Muscle of back (tissue), 3 donors: ENCODE measurements at regions not wholly inside any gene's neighbourhood (a gene's known extent, or its start where the extent isn't known, plus 50 kb on each side); places are given as distances from the start of the nearest gene placed in this dataset.
"Not testable (repeated sequence)": the region's sequence is repeated elsewhere in the genome, so short reads cannot be mapped to it uniquely, and the experiment has no call there.

Experiments
- DNase-seq, 3 donors: peaks; one replicate each; pipeline versions ENCODE4 v3.0.0 to v3.0.0-alpha.2; 2013

GRCh38 chr21:6093870-6094269, 4427.5 kb upstream of the TPTE start:
- DNase-seq, result not testable (repeated sequence)

- DNase-seq, result not testable (repeated sequence)
These were observed 4426.1 kb upstream of the TPTE start for GRCh38 chr21:6095304-6095703.

GRCh38 chr21:6096560-6097424, 4424.6 kb upstream of the TPTE start:
- not testable (repeated sequence) for DNase-seq

- DNase-seq, result not testable (repeated sequence)
These were observed 4423.6 kb upstream of the TPTE start for GRCh38 chr21:6097736-6098135.

GRCh38 chr21:6098191-6098935, 4423.0 kb upstream of the TPTE start:
- not testable (repeated sequence) for DNase-seq

- not testable (repeated sequence) for DNase-seq
These were observed 4419.8 kb upstream of the TPTE start for GRCh38 chr21:6101588-6101987.

- DNase-seq, result not testable (repeated sequence)
These were observed 4416.8 kb upstream of the TPTE start for GRCh38 chr21:6104546-6104945.

GRCh38 chr21:6106686-6107567, 4414.5 kb upstream of the TPTE start:
- not testable (repeated sequence) for DNase-seq

- DNase-seq, result not testable (repeated sequence)
These were observed 4412.5 kb upstream of the TPTE start for GRCh38 chr21:6108894-6109293.

- peak in 1 of 3 donors; percentile 2 for DNase-seq
These were observed 4411.6 kb upstream of the TPTE start for GRCh38 chr21:6109774-6110173.

GRCh38 chr21:6110716-6111343, 4410.6 kb upstream of the TPTE start:
- DNase-seq, result not testable (repeated sequence)

GRCh38 chr21:6111354-6111753, 4410.0 kb upstream of the TPTE start:
- not testable (repeated sequence) for DNase-seq

GRCh38 chr21:6118336-6118735, 4403.0 kb upstream of the TPTE start:
- DNase-seq, result not testable (repeated sequence)

- DNase-seq, result not testable (repeated sequence)
These were observed 4400.5 kb upstream of the TPTE start for GRCh38 chr21:6120863-6121262.

- not testable (repeated sequence) for DNase-seq
These were observed 4398.8 kb upstream of the TPTE start for GRCh38 chr21:6122629-6123028.

GRCh38 chr21:6123224-6123623, 4398.2 kb upstream of the TPTE start:
- DNase-seq, result not testable (repeated sequence)

GRCh38 chr21:6125549-6126240, 4395.7 kb upstream of the TPTE start:
- DNase-seq, result peak in 2 of 3 donors; percentile 0 to 36

GRCh38 chr21:6126976-6127732, 4394.2 kb upstream of the TPTE start:
- peak in 1 of 3 donors; percentile 0 for DNase-seq

GRCh38 chr21:6130734-6131133, 4390.6 kb upstream of the TPTE start:
- not testable (repeated sequence) for DNase-seq

- not testable (repeated sequence) for DNase-seq
These were observed 4388.0 kb upstream of the TPTE start for GRCh38 chr21:6133373-6133772.
